ENCODE measurements at regions not wholly inside any gene's neighbourhood (a gene's known extent, or its start where the extent isn't known, plus 50 kb on each side); places are given as distances from the start of the nearest gene placed in this dataset.

GRCh38 chr13:109693213-109693612 is 93.2 kb downstream of the IRS2 start:
- TF ChIP-seq POLR2A (IDR thresholded peaks at IDR 0.05; ENCODE audit: low read depth, low read length) (no peak), CTCF (IDR thresholded peaks at IDR 0.05 in 2 of 3, conservative IDR thresholded peaks at IDR 0.05 in 1 of 3; ENCODE audit: control insufficient read depth in 2 of 3, extremely low read depth in 1 of 3, insufficient read depth in 1 of 3, low read depth in 3 of 3, low read length in 3 of 3) (no peak), EGR1 (IDR thresholded peaks at IDR 0.05; ENCODE audit: borderline replicate concordance in 1 of 2, low read depth in 2 of 2, low read length in 2 of 2) (no peak), POLR2AphosphoS5 (IDR thresholded peaks at IDR 0.05; ENCODE audit: low read length) (no peak), ESRRA (IDR thresholded peaks at IDR 0.05; ENCODE audit: low read length) (no peak), ZBTB4 (CRISPR knock-in tag; IDR thresholded peaks at IDR 0.05) (no peak)

Data from GM12878 (cell line).